Bone marrow (tissue), 2 donors: ENCODE measurements at regions not wholly inside any gene's neighbourhood (a gene's known extent, or its start where the extent isn't known, plus 50 kb on each side); places are given as distances from the start of the nearest gene placed in this dataset.
"Not testable (repeated sequence)": the region's sequence is repeated elsewhere in the genome, so short reads cannot be mapped to it uniquely, and the experiment has no call there.

Experiments
- DNase-seq, 2 donors: peaks; one replicate each; lab custom pipeline; 2025; lab: John Stamatoyannopoulos, UW

GRCh38 chr1:106249365-106249764, 807.1 kb upstream of the PRMT6 start:
- DNase-seq: no peak

- DNase-seq: no peak
Observed at GRCh38 chr1:106249810-106250209, 806.7 kb upstream of the PRMT6 start.

GRCh38 chr1:106254748-106255147, 801.7 kb upstream of the PRMT6 start:
- no peak for DNase-seq

GRCh38 chr1:106266786-106267185, 789.7 kb upstream of the PRMT6 start:
- DNase-seq: no peak

- DNase-seq: no peak
Observed at GRCh38 chr1:106268070-106268469, 788.4 kb upstream of the PRMT6 start.

- DNase-seq: no peak
Observed at GRCh38 chr1:106276871-106277270, 779.6 kb upstream of the PRMT6 start.

- no peak for DNase-seq
Observed at GRCh38 chr1:106277786-106278185, 778.7 kb upstream of the PRMT6 start.

GRCh38 chr1:106278716-106279115, 777.8 kb upstream of the PRMT6 start:
- DNase-seq: no peak

GRCh38 chr1:106289265-106289928, 767.1 kb upstream of the PRMT6 start:
- no peak for DNase-seq

- no peak for DNase-seq
Observed at GRCh38 chr1:106290805-106291501, 765.5 kb upstream of the PRMT6 start.

- DNase-seq: no peak
Observed at GRCh38 chr1:106292130-106292529, 764.3 kb upstream of the PRMT6 start.

- no peak for DNase-seq
Observed at GRCh38 chr1:106296431-106296830, 760.0 kb upstream of the PRMT6 start.

- no peak for DNase-seq
Observed at GRCh38 chr1:106304106-106304505, 752.4 kb upstream of the PRMT6 start.

- no peak for DNase-seq
Observed at GRCh38 chr1:106319612-106320011, 736.9 kb upstream of the PRMT6 start.

GRCh38 chr1:106325600-106325999, 730.9 kb upstream of the PRMT6 start:
- DNase-seq: no peak

- no peak for DNase-seq
Observed at GRCh38 chr1:106344494-106344893, 712.0 kb upstream of the PRMT6 start.

- DNase-seq: no peak
Observed at GRCh38 chr1:106360252-106360651, 696.2 kb upstream of the PRMT6 start.

GRCh38 chr1:106366627-106367319, 689.7 kb upstream of the PRMT6 start:
- DNase-seq: no peak

GRCh38 chr1:106378261-106378660, 678.2 kb upstream of the PRMT6 start:
- DNase-seq: no peak

GRCh38 chr1:106380772-106381171, 675.7 kb upstream of the PRMT6 start:
- no peak for DNase-seq

GRCh38 chr1:106389160-106389559, 667.3 kb upstream of the PRMT6 start:
- not testable (repeated sequence) for DNase-seq

- no peak for DNase-seq
Observed at GRCh38 chr1:106393046-106393445, 663.4 kb upstream of the PRMT6 start.

GRCh38 chr1:106396020-106396419, 660.5 kb upstream of the PRMT6 start:
- DNase-seq: no peak
